H1 (cell line): ENCODE measurements at regions not wholly inside any gene's neighbourhood (a gene's known extent, or its start where the extent isn't known, plus 50 kb on each side); places are given as distances from the start of the nearest gene placed in this dataset.

Experiments
- BRCA1 ChIP-seq: IDR thresholded peaks from 2 replicates; pipeline ENCODE4 v1.6.1; 2012; ENCODE audit warnings: low read depth, low read length, improper control_type of control experiment
- KDM1A ChIP-seq: fragments of 200-600, 300-600 bp; sonication (generic); IDR thresholded peaks from 2 replicates; pipeline ENCODE4 v1.7.1; 2016; ENCODE audit warnings: mild to moderate bottlenecking, low read length, borderline replicate concordance
- SIRT6 ChIP-seq: IDR thresholded peaks from one replicate; pipeline ENCODE4 v1.7.1; 2012; ENCODE audit warnings: low read length, inconsistent platforms

- TF ChIP-seq KDM1A, result no peak
- TF ChIP-seq BRCA1, result no peak
- TF ChIP-seq SIRT6, result no peak
Observed at GRCh38 chr11:26026078-26026477, 305.9 kb upstream of the ANO3 start (continued).
